Astrocyte of the cerebellum (primary cell): ENCODE measurements at regions not wholly inside any gene's neighbourhood (a gene's known extent, or its start where the extent isn't known, plus 50 kb on each side); places are given as distances from the start of the nearest gene placed in this dataset.

ENCODE experiments used
- DNase-seq: peaks from one replicate; pipeline ENCODE4 v3.0.0-alpha.2; 2011; ENCODE audit warnings: low read depth
- H3K4me3 ChIP-seq: 2 replicates; pipeline ENCODE4 v1.5.1; 2011; ENCODE audit warnings: mild to moderate bottlenecking, low read depth, low read length, moderate library complexity
- in situ Hi-C: cut with HindIII; loops from 2 replicates; pipeline ENCODE4 v1.10.0; 2017; ENCODE audit warnings: low sequenced_read_pairs
- TF ChIP-seq, protein P1 (sequence below): IDR thresholded peaks from 2 replicates; pipeline ENCODE4 v1.5.1; 2012; ENCODE audit warnings: low read length, low read depth, moderate library complexity, mild to moderate bottlenecking; ENCODE audit errors: missing control alignments

GRCh38 chrX:28347476-28347875 is 239.8 kb upstream of the IL1RAPL1 start:
- TF ChIP-seq, protein P1, sequence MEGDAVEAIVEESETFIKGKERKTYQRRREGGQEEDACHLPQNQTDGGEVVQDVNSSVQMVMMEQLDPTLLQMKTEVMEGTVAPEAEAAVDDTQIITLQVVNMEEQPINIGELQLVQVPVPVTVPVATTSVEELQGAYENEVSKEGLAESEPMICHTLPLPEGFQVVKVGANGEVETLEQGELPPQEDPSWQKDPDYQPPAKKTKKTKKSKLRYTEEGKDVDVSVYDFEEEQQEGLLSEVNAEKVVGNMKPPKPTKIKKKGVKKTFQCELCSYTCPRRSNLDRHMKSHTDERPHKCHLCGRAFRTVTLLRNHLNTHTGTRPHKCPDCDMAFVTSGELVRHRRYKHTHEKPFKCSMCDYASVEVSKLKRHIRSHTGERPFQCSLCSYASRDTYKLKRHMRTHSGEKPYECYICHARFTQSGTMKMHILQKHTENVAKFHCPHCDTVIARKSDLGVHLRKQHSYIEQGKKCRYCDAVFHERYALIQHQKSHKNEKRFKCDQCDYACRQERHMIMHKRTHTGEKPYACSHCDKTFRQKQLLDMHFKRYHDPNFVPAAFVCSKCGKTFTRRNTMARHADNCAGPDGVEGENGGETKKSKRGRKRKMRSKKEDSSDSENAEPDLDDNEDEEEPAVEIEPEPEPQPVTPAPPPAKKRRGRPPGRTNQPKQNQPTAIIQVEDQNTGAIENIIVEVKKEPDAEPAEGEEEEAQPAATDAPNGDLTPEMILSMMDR, result no peak
- in situ Hi-C loops, result no loop called here
- H3K4me3 ChIP-seq, result no peak overlapping the region
- no peak for DNase-seq

- H3K4me3 ChIP-seq, result no peak overlapping the region
- in situ Hi-C loops, result no loop called here
- no peak for DNase-seq
- TF ChIP-seq, protein P1, result no peak
Measured at GRCh38 chrX:28329156-28329555, 258.1 kb upstream of the IL1RAPL1 start.

DNA sequence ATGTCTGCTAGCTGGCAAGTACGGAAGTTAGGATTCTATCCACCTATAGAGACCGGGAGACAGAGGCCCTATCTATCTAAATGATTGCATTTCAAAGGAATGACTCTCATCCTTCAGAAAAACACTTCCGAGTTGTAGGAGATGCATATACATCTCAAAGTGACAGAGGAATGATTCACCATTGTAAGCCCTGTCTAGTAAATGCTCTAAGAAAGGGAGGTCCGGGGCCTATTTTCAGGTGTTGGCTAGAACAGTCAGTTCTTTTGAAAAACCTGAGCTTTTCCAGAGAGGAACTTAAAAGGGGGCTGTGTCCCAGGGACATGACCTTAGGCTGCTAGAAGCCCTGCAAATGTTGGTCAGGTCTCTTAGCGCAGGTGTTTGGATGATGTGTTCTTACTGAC is 262.9 kb upstream of the IL1RAPL1 start:
- in situ Hi-C loops, result no loop called here
- no peak for DNase-seq
- no peak overlapping the region for H3K4me3 ChIP-seq
- TF ChIP-seq, protein P1, result no peak

GRCh38 chrX:28321286-28321685 is 266.0 kb upstream of the IL1RAPL1 start:
- H3K4me3 ChIP-seq, result no peak overlapping the region
- in situ Hi-C loops, result no loop called here
- no peak for DNase-seq
- TF ChIP-seq, protein P1, result no peak

GRCh38 chrX:28312965-28313364 is 274.3 kb upstream of the IL1RAPL1 start:
- in situ Hi-C loops, result no loop called here
- DNase-seq, result peak; percentile 18
- no peak overlapping the region for H3K4me3 ChIP-seq
- TF ChIP-seq, protein P1, result no peak

GRCh38 chrX:28312259-28312658 is 275.0 kb upstream of the IL1RAPL1 start:
- in situ Hi-C loops, result no loop called here
- no peak for DNase-seq
- no peak overlapping the region for H3K4me3 ChIP-seq
- TF ChIP-seq, protein P1, result no peak

GRCh38 chrX:28311466-28311865 is 275.8 kb upstream of the IL1RAPL1 start:
- no peak overlapping the region for H3K4me3 ChIP-seq
- in situ Hi-C loops, result no loop called here
- TF ChIP-seq, protein P1, result no peak
- DNase-seq, result no peak
